Brain microvascular endothelial cell (primary cell): ENCODE measurements at regions not wholly inside any gene's neighbourhood (a gene's known extent, or its start where the extent isn't known, plus 50 kb on each side); places are given as distances from the start of the nearest gene placed in this dataset.

Experiments
- DNase-seq: peaks from one replicate; pipeline ENCODE4 v3.0.0-alpha.2; 2020
- H3K27ac ChIP-seq: fragments of 250-450 bp; sonication (Bioruptor Pico); 2 replicates; pipeline ENCODE4 v1.5.1; 2020; ENCODE audit warnings: mild to moderate bottlenecking, moderate library complexity
- H3K27me3 ChIP-seq: fragments of 250-450 bp; sonication (Bioruptor Pico); replicated peaks from 2 replicates; pipeline ENCODE4 v1.5.1; 2020; ENCODE audit warnings: mild to moderate bottlenecking
- H3K36me3 ChIP-seq: fragments of 250-450 bp; sonication (Bioruptor Pico); replicated peaks from 2 replicates; pipeline ENCODE4 v1.5.1; 2020; ENCODE audit warnings: mild to moderate bottlenecking
- H3K4me3 ChIP-seq: 2 replicates; pipeline ENCODE4 v1.5.1; 2011; ENCODE audit warnings: low read depth, mild to moderate bottlenecking, control low read depth, low read length, moderate library complexity
- in situ Hi-C: cut with HindIII; loops from 2 replicates; pipeline ENCODE4 v1.10.0; 2017; ENCODE audit warnings: low sequenced_read_pairs, low pct_ligation_motif_present
- TF ChIP-seq, protein P1 (sequence below): IDR thresholded peaks from 2 replicates; pipeline ENCODE4 v1.5.1; 2011; ENCODE audit warnings: low read depth, mild to moderate bottlenecking, moderate library complexity, low read length, control low read depth, inconsistent platforms; ENCODE audit errors: missing control alignments

DNA sequence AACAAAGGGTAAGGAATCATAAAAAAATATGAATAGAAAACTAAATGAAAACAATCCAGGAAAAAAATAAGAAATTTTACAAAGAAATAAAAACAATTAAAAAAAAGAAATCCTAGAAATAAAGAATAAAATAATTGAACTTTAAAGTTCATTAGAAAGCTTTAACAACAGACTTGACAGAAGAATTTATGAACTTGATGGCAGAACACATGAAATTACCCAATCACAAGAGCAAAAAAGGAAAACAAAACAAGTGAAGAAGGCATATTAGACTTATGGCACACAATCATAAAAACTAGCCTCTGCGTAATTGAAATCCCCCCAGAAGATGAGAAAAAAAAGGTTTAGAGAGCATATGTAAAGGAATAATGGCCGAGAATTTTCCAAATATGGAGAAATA, 802.5 kb upstream of the B3GALT2 start:
- in situ Hi-C loops, result no loop called here
- no peak overlapping the region for H3K27ac ChIP-seq
- H3K4me3 ChIP-seq, result no peak overlapping the region
- TF ChIP-seq, protein P1, sequence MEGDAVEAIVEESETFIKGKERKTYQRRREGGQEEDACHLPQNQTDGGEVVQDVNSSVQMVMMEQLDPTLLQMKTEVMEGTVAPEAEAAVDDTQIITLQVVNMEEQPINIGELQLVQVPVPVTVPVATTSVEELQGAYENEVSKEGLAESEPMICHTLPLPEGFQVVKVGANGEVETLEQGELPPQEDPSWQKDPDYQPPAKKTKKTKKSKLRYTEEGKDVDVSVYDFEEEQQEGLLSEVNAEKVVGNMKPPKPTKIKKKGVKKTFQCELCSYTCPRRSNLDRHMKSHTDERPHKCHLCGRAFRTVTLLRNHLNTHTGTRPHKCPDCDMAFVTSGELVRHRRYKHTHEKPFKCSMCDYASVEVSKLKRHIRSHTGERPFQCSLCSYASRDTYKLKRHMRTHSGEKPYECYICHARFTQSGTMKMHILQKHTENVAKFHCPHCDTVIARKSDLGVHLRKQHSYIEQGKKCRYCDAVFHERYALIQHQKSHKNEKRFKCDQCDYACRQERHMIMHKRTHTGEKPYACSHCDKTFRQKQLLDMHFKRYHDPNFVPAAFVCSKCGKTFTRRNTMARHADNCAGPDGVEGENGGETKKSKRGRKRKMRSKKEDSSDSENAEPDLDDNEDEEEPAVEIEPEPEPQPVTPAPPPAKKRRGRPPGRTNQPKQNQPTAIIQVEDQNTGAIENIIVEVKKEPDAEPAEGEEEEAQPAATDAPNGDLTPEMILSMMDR, result no peak
- H3K36me3 ChIP-seq, result no peaks in the 10 kb centered on the region
- DNase-seq, result no peak
- no peaks in the 10 kb centered on the region for H3K27me3 ChIP-seq

DNA sequence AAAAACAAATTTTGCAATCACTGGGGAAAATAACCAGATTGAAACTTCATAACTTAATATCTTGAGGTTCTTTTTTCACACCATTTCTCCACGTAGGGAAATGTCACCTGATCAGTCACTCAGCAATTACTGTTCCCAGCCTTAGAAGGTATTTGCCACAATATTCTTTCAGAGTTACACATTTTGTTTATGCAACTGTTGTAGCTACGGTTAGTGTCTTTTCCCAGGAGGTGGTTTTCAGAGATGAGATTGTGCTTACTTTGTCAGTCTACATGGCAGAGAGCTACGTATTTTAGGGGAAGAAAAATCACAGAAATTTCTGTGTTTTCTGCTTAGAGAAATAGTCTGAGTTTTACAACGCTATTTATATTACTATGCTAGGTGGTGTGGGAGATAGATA, 792.8 kb upstream of the B3GALT2 start:
- TF ChIP-seq, protein P1, result no peak
- Histone ChIP-seq H3K36me3 (no peaks in the 10 kb centered on the region), H3K27me3 (no peaks in the 10 kb centered on the region), H3K4me3 (no peak overlapping the region), H3K27ac (no peak overlapping the region)
- no peak for DNase-seq
- in situ Hi-C loops, result no loop called here

GRCh38 chr1:193974286-193974798, 787.9 kb upstream of the B3GALT2 start:
- Histone ChIP-seq H3K4me3 (no peak overlapping the region), H3K27me3 (no peaks in the 10 kb centered on the region), H3K36me3 (no peaks in the 10 kb centered on the region), H3K27ac (no peak overlapping the region)
- in situ Hi-C loops, result no loop called here
- no peak for DNase-seq
- TF ChIP-seq, protein P1, result no peak

DNA sequence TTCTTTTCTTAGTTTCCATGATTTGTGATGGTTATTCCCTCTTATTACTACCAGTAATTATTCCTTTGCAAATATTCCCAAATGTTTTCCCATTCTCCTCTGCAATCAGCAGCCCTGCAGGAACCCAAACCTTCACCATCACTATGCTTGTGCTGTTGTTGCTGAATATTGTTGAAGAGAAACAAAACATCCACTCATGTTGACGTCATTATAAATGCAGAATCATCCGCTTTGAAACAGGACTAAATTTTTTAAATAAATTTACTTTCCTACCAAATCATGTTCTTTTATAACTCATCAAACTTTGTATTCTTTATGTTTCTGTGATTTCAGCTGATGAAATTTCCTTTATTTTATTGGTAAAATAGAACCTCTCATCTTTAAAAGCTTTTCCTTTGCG, 787.0 kb upstream of the B3GALT2 start:
- Histone ChIP-seq H3K4me3 (no peak overlapping the region), H3K36me3 (no peaks in the 10 kb centered on the region), H3K27me3 (no peaks in the 10 kb centered on the region), H3K27ac (no peak overlapping the region)
- in situ Hi-C loops, result no loop called here
- no peak for DNase-seq
- TF ChIP-seq, protein P1, result no peak

GRCh38 chr1:193971595-193971994, 785.2 kb upstream of the B3GALT2 start:
- TF ChIP-seq, protein P1, result no peak
- H3K27me3 ChIP-seq, result no peaks in the 10 kb centered on the region
- peak overlapping the region; percentile 60 for H3K27ac ChIP-seq
- no peaks in the 10 kb centered on the region for H3K36me3 ChIP-seq
- H3K4me3 ChIP-seq, result no peak overlapping the region
- DNase-seq, result peak; percentile 90
- in situ Hi-C loops, result no loop called here

DNA sequence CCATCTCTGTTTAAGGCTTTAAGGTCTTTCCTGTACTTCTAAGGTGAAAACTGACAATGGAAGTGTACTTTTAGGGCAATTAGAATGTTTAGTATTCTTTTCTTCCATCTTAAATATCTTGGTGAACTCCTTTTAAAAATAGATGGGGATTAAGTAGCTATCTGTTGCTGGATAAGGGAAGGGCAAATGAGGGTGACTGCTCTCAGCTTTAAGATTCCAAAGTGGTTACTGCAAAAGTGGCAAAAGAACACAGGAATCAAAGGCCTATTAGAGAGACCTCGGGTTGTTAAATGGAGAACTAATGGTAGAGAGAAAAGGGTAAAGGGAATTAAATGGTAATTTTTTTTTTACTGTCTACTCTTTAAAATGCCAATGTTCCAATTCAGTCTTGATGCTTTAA, 774.1 kb upstream of the B3GALT2 start:
- H3K27ac ChIP-seq, result no peak overlapping the region
- H3K4me3 ChIP-seq, result no peak overlapping the region
- TF ChIP-seq, protein P1, result no peak
- H3K27me3 ChIP-seq, result no peaks in the 10 kb centered on the region
- in situ Hi-C loops, result no loop called here
- no peak for DNase-seq
- no peaks in the 10 kb centered on the region for H3K36me3 ChIP-seq
